ENCODE measurements at regions not wholly inside any gene's neighbourhood (a gene's known extent, or its start where the extent isn't known, plus 50 kb on each side); places are given as distances from the start of the nearest gene placed in this dataset.

DNA sequence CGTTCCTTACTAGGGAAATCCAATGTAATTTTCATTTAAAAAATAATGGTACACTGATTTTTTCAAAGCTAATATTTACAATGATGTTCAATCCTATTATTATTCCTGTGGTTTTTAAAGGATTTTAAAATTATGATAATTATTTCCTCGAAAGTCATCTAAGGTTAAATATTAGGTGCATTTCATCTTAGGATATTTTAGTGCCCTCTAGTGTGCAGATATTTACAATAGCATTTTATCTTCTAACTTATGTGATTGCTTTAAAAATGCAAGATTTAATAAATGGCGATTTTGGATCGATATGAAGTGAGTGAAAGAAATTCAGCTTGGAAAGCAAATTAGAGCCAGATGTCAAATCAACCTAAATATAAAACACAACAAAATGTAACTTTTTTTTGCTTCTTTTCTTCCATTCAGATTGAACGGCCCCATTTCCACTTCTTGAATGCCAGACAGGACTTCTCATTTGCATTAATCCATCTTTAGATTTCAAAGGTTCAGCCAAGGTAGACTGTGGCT is 293.5 kb downstream of the SLC6A15 start:
- no peak overlapping the region for H3K27ac ChIP-seq (ENCODE audit: low read depth, low read length)
- no peak overlapping the region for H3K4me2 ChIP-seq (ENCODE audit: insufficient read depth in 1 of 2, low read depth in 2 of 2, low read length in 2 of 2)
- ChIA-PET POLR2A (ENCODE audit: partially characterized antibody) (interaction anchor here (0.6 kb wide), 1 partner anchor 20 kb away, joined by 3 read pairs; no protein-coding TSS in a partner anchor), CTCF (ENCODE audit: partially characterized antibody) (interaction anchor here (1.3 kb wide), 1 partner anchor 87 kb away, joined by 4 read pairs; no protein-coding TSS in a partner anchor)
- H3K23ac ChIP-seq (ENCODE audit: insufficient read length): no peak overlapping the region
- H4K5ac ChIP-seq (ENCODE audit: insufficient read length, low read depth, low read length): no peak overlapping the region
- FAIRE-seq (no peak), DNase-seq (ENCODE audit: low read depth in 1 of 2, low spot score in 2 of 2) (no peak)
- H2BK5ac ChIP-seq (ENCODE audit: low read depth, low read length): no peak overlapping the region
- no peaks in the 10 kb centered on the region for H4K20me1 ChIP-seq (replicated peaks in 1 of 2; ENCODE audit: control insufficient read depth in 1 of 2, insufficient read depth in 2 of 2, low read length in 2 of 2)
- H3K9ac ChIP-seq (replicated peaks in 1 of 4; ENCODE audit: extremely low read depth in 1 of 4, low read depth in 3 of 4, low read length in 3 of 4): no peak overlapping the region
- no peak overlapping the region for H2BK12ac ChIP-seq (ENCODE audit: low read depth, low read length)
- H3K4ac ChIP-seq (replicated peaks; ENCODE audit: insufficient read length, low read depth, low read length): no peak overlapping the region
- H3K9me3 ChIP-seq (ENCODE audit: insufficient read depth in 2 of 2, low read depth in 1 of 2, low read length in 1 of 2): no peaks in the 10 kb centered on the region
- no peaks in the 10 kb centered on the region for H3K79me1 ChIP-seq (ENCODE audit: low read depth, low read length)
- 91 to 100% methylated on average over 2 to 5 of the region's 5 CpGs for WGBS, 2 experiments (ENCODE audit: extremely low coverage in 1 of 2, insufficient coverage in 1 of 2, insufficient read length in 1 of 2, insufficient replicate concordance in 2 of 2, low coverage in 1 of 2, low lambda C conversion rate in 2 of 2, missing lambda C conversion rate in 1 of 2)
- no peaks in the 10 kb centered on the region for H3K23me2 ChIP-seq (ENCODE audit: low read depth, low read length)
- H2BK120ac ChIP-seq (replicated peaks; ENCODE audit: low read depth, low read length): no peak overlapping the region
- H3K36me3 ChIP-seq (ENCODE audit: control insufficient read depth in 2 of 4, insufficient read depth in 4 of 4, low read length in 3 of 4): no peaks in the 10 kb centered on the region
- no peak overlapping the region for H2AK5ac ChIP-seq (ENCODE audit: low read depth, low read length)
- H3K27me3 ChIP-seq (replicated peaks in 1 of 4; ENCODE audit: control insufficient read depth in 3 of 4, extremely low read depth in 1 of 4, insufficient read depth in 3 of 4, low read length in 3 of 4): no peaks in the 10 kb centered on the region; a peak in 1 of 7 replicates
- H2BK20ac ChIP-seq (ENCODE audit: low read length): no peak overlapping the region
- no peaks in the 10 kb centered on the region for H3K79me2 ChIP-seq (ENCODE audit: control insufficient read depth in 1 of 2, insufficient read depth in 2 of 2, low read length in 2 of 2)
- no peak overlapping the region for H3K4me3 ChIP-seq (ENCODE audit: extremely low read depth in 1 of 4, insufficient read depth in 2 of 4, low read depth in 3 of 4, low read length in 4 of 4)
- no peak overlapping the region for H2AFZ ChIP-seq (ENCODE audit: low read length)
- TF ChIP-seq RAD21 (IDR thresholded peaks at IDR 0.05 in 1 of 2, conservative IDR thresholded peaks at IDR 0.05 in 1 of 2; ENCODE audit: low read depth in 2 of 2, low read length in 2 of 2): 0 out of 4 replicates have a peak, but pooled peaks of 1 of the 2 experiments have one; percentile 4
- TF ChIP-seq, protein P1, sequence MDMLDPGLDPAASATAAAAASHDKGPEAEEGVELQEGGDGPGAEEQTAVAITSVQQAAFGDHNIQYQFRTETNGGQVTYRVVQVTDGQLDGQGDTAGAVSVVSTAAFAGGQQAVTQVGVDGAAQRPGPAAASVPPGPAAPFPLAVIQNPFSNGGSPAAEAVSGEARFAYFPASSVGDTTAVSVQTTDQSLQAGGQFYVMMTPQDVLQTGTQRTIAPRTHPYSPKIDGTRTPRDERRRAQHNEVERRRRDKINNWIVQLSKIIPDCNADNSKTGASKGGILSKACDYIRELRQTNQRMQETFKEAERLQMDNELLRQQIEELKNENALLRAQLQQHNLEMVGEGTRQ (IDR thresholded peaks at IDR 0.05; ENCODE audit: low read length): no peak
- no peaks in the 10 kb centered on the region; a peak in 1 of 7 replicates for H3K4me1 ChIP-seq (replicated peaks in 1 of 4; ENCODE audit: control insufficient read depth in 3 of 4, insufficient read depth in 4 of 4, low read length in 3 of 4)
- H4K8ac ChIP-seq (ENCODE audit: extremely low read depth, insufficient read depth, low read length): no peak overlapping the region
- no peak overlapping the region for H4K91ac ChIP-seq (replicated peaks; ENCODE audit: insufficient read length, low read length)
- no peak overlapping the region for H3K18ac ChIP-seq (ENCODE audit: extremely low read depth, low read length)
- no peak overlapping the region for H3K56ac ChIP-seq (replicated peaks; ENCODE audit: insufficient read length, low read depth, low read length)
- no peak overlapping the region for H3K14ac ChIP-seq (ENCODE audit: insufficient read length)
- H2BK15ac ChIP-seq (ENCODE audit: low read length): no peak overlapping the region

Measured in H1 (cell line).